SK-N-SH (cell line): ENCODE measurements at regions not wholly inside any gene's neighbourhood (a gene's known extent, or its start where the extent isn't known, plus 50 kb on each side); places are given as distances from the start of the nearest gene placed in this dataset.

Experiments used
- CTCF ChIA-PET: fragments of 300-600, 350-600 bp; formaldehyde crosslinking; extraction: SDS; loops from one replicate; lab custom pipeline; 2021; lab: Yijun Ruan, JAX
- POLR2A ChIA-PET: fragments of 350-600 bp; sonication (Branson Sonifier 250); formaldehyde crosslinking; extraction: SDS; loops from one replicate; lab custom pipeline; 2020; ENCODE audit warnings: antibody characterized with exemption, inconsistent platforms; lab: Yijun Ruan, JAX
- DNase-seq: peaks from one replicate; pipeline ENCODE4 v3.0.0; 2012
- H2AFZ ChIP-seq: fragments of 200-600 bp; sonication (generic); 2 replicates; pipeline ENCODE4 v1.8.1; 2016; ENCODE audit warnings: antibody characterized with exemption, mild to moderate bottlenecking, low read depth
- H3F3A ChIP-seq: fragments of 200-600 bp; sonication (generic); replicated peaks from 2 replicates; pipeline ENCODE3; 2016; ENCODE audit warnings: antibody characterized with exemption, mild to moderate bottlenecking; ENCODE audit not compliant: insufficient read depth
- H3K27ac ChIP-seq, 2 experiments: fragments of 200-500 bp in 1 of 2; fragments of 200-600 bp in 1 of 2; sonication (Bioruptor generic) in 1 of 2; sonication (generic), shearing (Covaris generic) in 1 of 2; 2 replicates each; pipeline versions ENCODE4 v1.5.1 to v1.6.1; 2014 to 2016; ENCODE audit warnings: low read depth in 2 of 2, inconsistent platforms in 1 of 2, low read length in 1 of 2, mild to moderate bottlenecking in 1 of 2, mixed read lengths in 1 of 2
- H3K27me3 ChIP-seq: fragments of 200-600 bp; sonication (generic), shearing (Covaris generic); 2 replicates; pipeline ENCODE4 v1.6.1; 2016; ENCODE audit warnings: mixed run types; ENCODE audit not compliant: insufficient read depth
- H3K36me3 ChIP-seq, 2 experiments: fragments of 200-500 bp in 1 of 2; fragments of 200-600 bp in 1 of 2; sonication (Bioruptor generic) in 1 of 2; sonication (generic) in 1 of 2; replicated peaks in 1 of 2; 2 replicates each; pipeline versions ENCODE3 to v1.5.1; 2014 to 2016; ENCODE audit warnings: low read length in 1 of 2, mild to moderate bottlenecking in 1 of 2; ENCODE audit not compliant: insufficient read depth in 2 of 2, control insufficient read depth in 1 of 2
- H3K4me1 ChIP-seq, 2 experiments: fragments of 200-500 bp in 1 of 2; fragments of 200-600 bp in 1 of 2; sonication (Bioruptor generic) in 1 of 2; sonication (generic), shearing (Covaris generic) in 1 of 2; 2 replicates each; pipeline versions ENCODE4 v1.5.1 to v1.6.1; 2014 to 2016; ENCODE audit warnings: low read depth in 1 of 2, low read length in 1 of 2, mixed run types in 1 of 2; ENCODE audit not compliant: insufficient read depth in 2 of 2, control insufficient read depth in 1 of 2
- H3K4me2 ChIP-seq: fragments of 200-600 bp; sonication (generic), shearing (Covaris generic); 2 replicates; pipeline ENCODE4 v1.6.1; 2017; ENCODE audit warnings: mixed run types
- H3K4me3 ChIP-seq, 2 experiments: fragments of 200-500 bp in 1 of 2; fragments of 200-600 bp in 1 of 2; sonication (Bioruptor generic) in 1 of 2; sonication (generic), shearing (Covaris generic) in 1 of 2; 2 replicates each; pipeline versions ENCODE4 v1.5.1 to v1.8.1; 2014 to 2016; ENCODE audit warnings: low read depth in 2 of 2, inconsistent platforms in 1 of 2, low read length in 1 of 2, mild to moderate bottlenecking in 1 of 2, mixed read lengths in 1 of 2, moderate library complexity in 1 of 2
- H3K79me2 ChIP-seq: fragments of 200-600 bp; sonication (generic); 2 replicates; pipeline ENCODE4 v1.8.1; 2017; ENCODE audit warnings: mild to moderate bottlenecking; ENCODE audit not compliant: insufficient read depth
- H3K9ac ChIP-seq: fragments of 200-600 bp; sonication (generic); 2 replicates; pipeline ENCODE4 v1.6.1; 2017; ENCODE audit warnings: mixed run types
- H3K9me2 ChIP-seq: fragments of 200-600 bp; sonication (generic); 2 replicates; pipeline ENCODE4 v1.6.1; 2017; ENCODE audit warnings: mixed run types
- H3K9me3 ChIP-seq: fragments of 200-600 bp; sonication (generic); 2 replicates; pipeline ENCODE4 v1.6.1; 2017; ENCODE audit warnings: mixed run types, mild to moderate bottlenecking, moderate library complexity
- H4K20me1 ChIP-seq: fragments of 200-600 bp; sonication (generic); 2 replicates; pipeline ENCODE4 v1.6.1; 2017; ENCODE audit warnings: mild to moderate bottlenecking, mixed run types; ENCODE audit not compliant: insufficient read depth
- FOSL2 ChIP-seq: IDR thresholded peaks from 2 replicates; pipeline ENCODE4 v1.4.0; 2012; ENCODE audit warnings: low read depth, mild to moderate bottlenecking, moderate library complexity, borderline replicate concordance
- FOXJ3 ChIP-seq: sonication (generic); formaldehyde crosslinking; IDR thresholded peaks from 2 replicates; pipeline ENCODE4 v1.5.1; 2020; ENCODE audit warnings: mild to moderate bottlenecking, missing genetic modification reagents
- FOXM1 ChIP-seq: IDR thresholded peaks from 2 replicates; pipeline ENCODE4 v1.4.0; 2012; ENCODE audit warnings: low read depth, mild to moderate bottlenecking
- GABPA ChIP-seq: IDR thresholded peaks from 2 replicates; pipeline ENCODE4 v1.4.0; 2012; ENCODE audit warnings: low read depth, mild to moderate bottlenecking
- GATA2 ChIP-seq: sonication (generic); formaldehyde crosslinking; IDR thresholded peaks from 2 replicates; pipeline ENCODE4 v1.5.0; 2020; ENCODE audit warnings: mild to moderate bottlenecking, missing genetic modification reagents
- JUND ChIP-seq: IDR thresholded peaks from 2 replicates; pipeline ENCODE4 v1.4.0; 2012
- MEF2A ChIP-seq: IDR thresholded peaks from 2 replicates; pipeline ENCODE4 v1.4.0; 2012; ENCODE audit warnings: low read depth, borderline replicate concordance
- POLR2AphosphoS5 ChIP-seq: IDR thresholded peaks from 2 replicates; pipeline ENCODE4 v1.6.1; 2012; ENCODE audit warnings: low read depth, low read length
- RCOR1 ChIP-seq: fragments of 150-350 bp; IDR thresholded peaks from 2 replicates; pipeline ENCODE4 v1.6.1; 2017; ENCODE audit warnings: antibody characterized with exemption, low read length
- SIN3A ChIP-seq: IDR thresholded peaks from 2 replicates; pipeline ENCODE4 v1.6.1; 2012; ENCODE audit warnings: low read depth, mild to moderate bottlenecking, low read length, moderate library complexity, borderline replicate concordance
- TCF12 ChIP-seq: IDR thresholded peaks from 2 replicates; pipeline ENCODE4 v1.4.0; 2012
- TEAD4 ChIP-seq: IDR thresholded peaks from 2 replicates; pipeline ENCODE4 v1.4.0; 2012; ENCODE audit warnings: mild to moderate bottlenecking, borderline replicate concordance; ENCODE audit not compliant: insufficient read depth
- WGBS: methylation state at CpG from one replicate; pipeline ENCODE4 v1.1.6; 2017; ENCODE audit warnings: low lambda C conversion rate; 5-methylcytosine and 5-hydroxymethylcytosine counted together
- TF ChIP-seq, protein P1 (sequence below): fragments of 200-600 bp; sonication (generic); IDR thresholded peaks from 2 replicates; pipeline ENCODE4 v1.6.1; 2017; ENCODE audit warnings: antibody characterized with exemption, mild to moderate bottlenecking, moderate library complexity
- TF ChIP-seq, protein P2 (sequence below): IDR thresholded peaks from 2 replicates; pipeline ENCODE4 v1.6.1; 2012; ENCODE audit warnings: mild to moderate bottlenecking, low read depth, low read length, moderate library complexity
- TF ChIP-seq, protein P3 (sequence below): IDR thresholded peaks from 2 replicates; pipeline ENCODE4; 2012
- TF ChIP-seq, protein P4 (sequence below): IDR thresholded peaks from 2 replicates; pipeline ENCODE4 v1.4.0; 2012; ENCODE audit warnings: low read depth, borderline replicate concordance
- TF ChIP-seq, protein P5 (sequence below): fragments of 150-350 bp; IDR thresholded peaks from 2 replicates; pipeline ENCODE4 v1.6.1; 2016; ENCODE audit warnings: mild to moderate bottlenecking, low read depth, low read length

DNA sequence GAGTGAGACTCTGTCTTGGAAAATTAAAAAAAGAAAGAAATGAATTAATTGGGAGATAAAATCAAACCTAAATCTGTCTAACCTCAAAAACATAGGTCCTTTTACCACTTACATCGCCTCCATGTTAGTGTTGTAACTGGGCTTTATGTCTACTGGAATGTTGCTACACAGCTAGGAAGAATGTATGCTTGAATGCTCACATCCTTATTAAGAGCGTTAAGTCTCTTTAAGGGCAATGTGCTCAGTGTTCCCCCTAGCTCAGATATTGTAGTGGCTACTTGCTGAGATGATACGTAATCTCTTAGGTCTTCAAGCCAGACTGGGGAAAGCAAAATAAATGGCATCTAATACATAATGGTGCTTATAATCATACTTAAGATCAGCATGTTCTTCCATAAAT lies 1072.8 kb downstream of the PDHA2 start:
- POLR2A ChIA-PET: no interaction called here

DNA sequence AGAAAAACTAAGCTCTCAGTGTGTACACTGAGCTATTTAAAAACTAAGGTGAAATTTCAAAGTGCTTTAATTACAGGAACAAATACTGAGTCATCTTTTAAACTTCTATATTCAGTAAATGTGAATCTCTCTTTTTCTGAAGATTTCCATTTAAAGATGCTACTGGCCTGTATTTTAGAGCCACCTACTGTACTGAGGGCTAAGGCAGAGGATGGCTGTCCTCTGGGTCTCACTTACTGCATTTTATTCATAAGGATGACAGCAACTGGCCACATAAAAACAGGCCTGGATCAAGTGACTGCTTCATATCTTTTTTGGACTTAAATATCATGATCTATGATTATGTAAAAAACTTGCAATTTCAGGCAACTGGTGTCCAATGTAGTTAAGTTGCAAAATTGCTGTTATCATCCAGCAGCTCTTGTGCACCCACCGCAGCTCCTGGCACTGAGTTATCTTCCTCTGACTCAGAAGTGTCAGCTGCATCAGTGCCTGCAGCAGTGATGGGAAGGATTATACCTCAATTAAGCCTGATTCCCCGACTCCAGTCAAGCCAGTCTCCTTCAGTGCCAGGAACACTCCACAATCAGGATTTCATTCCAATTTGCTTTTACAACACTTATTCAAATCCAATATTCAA lies 1073.7 kb downstream of the PDHA2 start:
- ChIA-PET CTCF (interaction anchor here (0.6 kb wide), 1 partner anchor 1441 kb away, joined by 4 read pairs; no protein-coding TSS in a partner anchor), POLR2A (no interaction called here)
- Histone ChIP-seq H4K20me1 (no peaks in the 10 kb centered on the region), H3K9me3 (no peaks in the 10 kb centered on the region), H2AFZ (no peak overlapping the region), H3K36me3 (no peaks in the 10 kb centered on the region), H3K9ac (no peak overlapping the region), H3K4me2 (no peak overlapping the region), H3K9me2 (no peaks in the 10 kb centered on the region), H3F3A (no peaks in the 10 kb centered on the region), H3K27me3 (no peaks in the 10 kb centered on the region), H3K4me1 (peaks cover 0 to 14% of the 10 kb centered on the region in 2 experiments; a peak in 2 of 4 replicates), H3K27ac (no peak overlapping the region; a peak in 1 of 4 replicates), H3K4me3 (no peak overlapping the region), H3K79me2 (no peaks in the 10 kb centered on the region)
- 5% methylated on average over 2 of the region's 2 CpGs for WGBS
- peak; percentile 45 for DNase-seq
- TF ChIP-seq, protein P1, sequence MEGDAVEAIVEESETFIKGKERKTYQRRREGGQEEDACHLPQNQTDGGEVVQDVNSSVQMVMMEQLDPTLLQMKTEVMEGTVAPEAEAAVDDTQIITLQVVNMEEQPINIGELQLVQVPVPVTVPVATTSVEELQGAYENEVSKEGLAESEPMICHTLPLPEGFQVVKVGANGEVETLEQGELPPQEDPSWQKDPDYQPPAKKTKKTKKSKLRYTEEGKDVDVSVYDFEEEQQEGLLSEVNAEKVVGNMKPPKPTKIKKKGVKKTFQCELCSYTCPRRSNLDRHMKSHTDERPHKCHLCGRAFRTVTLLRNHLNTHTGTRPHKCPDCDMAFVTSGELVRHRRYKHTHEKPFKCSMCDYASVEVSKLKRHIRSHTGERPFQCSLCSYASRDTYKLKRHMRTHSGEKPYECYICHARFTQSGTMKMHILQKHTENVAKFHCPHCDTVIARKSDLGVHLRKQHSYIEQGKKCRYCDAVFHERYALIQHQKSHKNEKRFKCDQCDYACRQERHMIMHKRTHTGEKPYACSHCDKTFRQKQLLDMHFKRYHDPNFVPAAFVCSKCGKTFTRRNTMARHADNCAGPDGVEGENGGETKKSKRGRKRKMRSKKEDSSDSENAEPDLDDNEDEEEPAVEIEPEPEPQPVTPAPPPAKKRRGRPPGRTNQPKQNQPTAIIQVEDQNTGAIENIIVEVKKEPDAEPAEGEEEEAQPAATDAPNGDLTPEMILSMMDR: no peak
- TF ChIP-seq FOSL2 (no peak), TEAD4 (no peak), GATA2 (peak; percentile 99), JUND (no peak), MEF2A (no peak), FOXM1 (no peak), RCOR1 (peak; percentile 96)
- TF ChIP-seq, protein P2, sequence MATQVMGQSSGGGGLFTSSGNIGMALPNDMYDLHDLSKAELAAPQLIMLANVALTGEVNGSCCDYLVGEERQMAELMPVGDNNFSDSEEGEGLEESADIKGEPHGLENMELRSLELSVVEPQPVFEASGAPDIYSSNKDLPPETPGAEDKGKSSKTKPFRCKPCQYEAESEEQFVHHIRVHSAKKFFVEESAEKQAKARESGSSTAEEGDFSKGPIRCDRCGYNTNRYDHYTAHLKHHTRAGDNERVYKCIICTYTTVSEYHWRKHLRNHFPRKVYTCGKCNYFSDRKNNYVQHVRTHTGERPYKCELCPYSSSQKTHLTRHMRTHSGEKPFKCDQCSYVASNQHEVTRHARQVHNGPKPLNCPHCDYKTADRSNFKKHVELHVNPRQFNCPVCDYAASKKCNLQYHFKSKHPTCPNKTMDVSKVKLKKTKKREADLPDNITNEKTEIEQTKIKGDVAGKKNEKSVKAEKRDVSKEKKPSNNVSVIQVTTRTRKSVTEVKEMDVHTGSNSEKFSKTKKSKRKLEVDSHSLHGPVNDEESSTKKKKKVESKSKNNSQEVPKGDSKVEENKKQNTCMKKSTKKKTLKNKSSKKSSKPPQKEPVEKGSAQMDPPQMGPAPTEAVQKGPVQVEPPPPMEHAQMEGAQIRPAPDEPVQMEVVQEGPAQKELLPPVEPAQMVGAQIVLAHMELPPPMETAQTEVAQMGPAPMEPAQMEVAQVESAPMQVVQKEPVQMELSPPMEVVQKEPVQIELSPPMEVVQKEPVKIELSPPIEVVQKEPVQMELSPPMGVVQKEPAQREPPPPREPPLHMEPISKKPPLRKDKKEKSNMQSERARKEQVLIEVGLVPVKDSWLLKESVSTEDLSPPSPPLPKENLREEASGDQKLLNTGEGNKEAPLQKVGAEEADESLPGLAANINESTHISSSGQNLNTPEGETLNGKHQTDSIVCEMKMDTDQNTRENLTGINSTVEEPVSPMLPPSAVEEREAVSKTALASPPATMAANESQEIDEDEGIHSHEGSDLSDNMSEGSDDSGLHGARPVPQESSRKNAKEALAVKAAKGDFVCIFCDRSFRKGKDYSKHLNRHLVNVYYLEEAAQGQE: no peak
- TF ChIP-seq, protein P3, sequence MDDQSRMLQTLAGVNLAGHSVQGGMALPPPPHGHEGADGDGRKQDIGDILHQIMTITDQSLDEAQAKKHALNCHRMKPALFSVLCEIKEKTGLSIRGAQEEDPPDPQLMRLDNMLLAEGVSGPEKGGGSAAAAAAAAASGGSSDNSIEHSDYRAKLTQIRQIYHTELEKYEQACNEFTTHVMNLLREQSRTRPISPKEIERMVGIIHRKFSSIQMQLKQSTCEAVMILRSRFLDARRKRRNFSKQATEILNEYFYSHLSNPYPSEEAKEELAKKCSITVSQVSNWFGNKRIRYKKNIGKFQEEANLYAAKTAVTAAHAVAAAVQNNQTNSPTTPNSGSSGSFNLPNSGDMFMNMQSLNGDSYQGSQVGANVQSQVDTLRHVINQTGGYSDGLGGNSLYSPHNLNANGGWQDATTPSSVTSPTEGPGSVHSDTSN: no peak

More for the DNA sequence above, 1072.8 kb downstream of the PDHA2 start:
- H3F3A ChIP-seq: no peaks in the 10 kb centered on the region
- H3K4me2 ChIP-seq: no peak overlapping the region
- H3K27me3 ChIP-seq: no peaks in the 10 kb centered on the region
- H3K9ac ChIP-seq: no peak overlapping the region
- no peak overlapping the region for H3K4me3 ChIP-seq
- no peak overlapping the region for H3K27ac ChIP-seq
- H3K79me2 ChIP-seq: no peaks in the 10 kb centered on the region
- no peak for TF ChIP-seq POLR2AphosphoS5
- no peak for TF ChIP-seq MEF2A
- TF ChIP-seq JUND: no peak
- TF ChIP-seq TCF12: no peak
- no peak for TF ChIP-seq TEAD4
- TF ChIP-seq SIN3A: no peak
- no peak for TF ChIP-seq GABPA
- TF ChIP-seq, protein P4, sequence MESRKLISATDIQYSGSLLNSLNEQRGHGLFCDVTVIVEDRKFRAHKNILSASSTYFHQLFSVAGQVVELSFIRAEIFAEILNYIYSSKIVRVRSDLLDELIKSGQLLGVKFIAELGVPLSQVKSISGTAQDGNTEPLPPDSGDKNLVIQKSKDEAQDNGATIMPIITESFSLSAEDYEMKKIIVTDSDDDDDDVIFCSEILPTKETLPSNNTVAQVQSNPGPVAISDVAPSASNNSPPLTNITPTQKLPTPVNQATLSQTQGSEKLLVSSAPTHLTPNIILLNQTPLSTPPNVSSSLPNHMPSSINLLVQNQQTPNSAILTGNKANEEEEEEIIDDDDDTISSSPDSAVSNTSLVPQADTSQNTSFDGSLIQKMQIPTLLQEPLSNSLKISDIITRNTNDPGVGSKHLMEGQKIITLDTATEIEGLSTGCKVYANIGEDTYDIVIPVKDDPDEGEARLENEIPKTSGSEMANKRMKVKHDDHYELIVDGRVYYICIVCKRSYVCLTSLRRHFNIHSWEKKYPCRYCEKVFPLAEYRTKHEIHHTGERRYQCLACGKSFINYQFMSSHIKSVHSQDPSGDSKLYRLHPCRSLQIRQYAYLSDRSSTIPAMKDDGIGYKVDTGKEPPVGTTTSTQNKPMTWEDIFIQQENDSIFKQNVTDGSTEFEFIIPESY: no peak
- no peak for TF ChIP-seq FOXJ3 (CRISPR knock-in tag)
- no peak for TF ChIP-seq GATA2
- TF ChIP-seq, protein P5, sequence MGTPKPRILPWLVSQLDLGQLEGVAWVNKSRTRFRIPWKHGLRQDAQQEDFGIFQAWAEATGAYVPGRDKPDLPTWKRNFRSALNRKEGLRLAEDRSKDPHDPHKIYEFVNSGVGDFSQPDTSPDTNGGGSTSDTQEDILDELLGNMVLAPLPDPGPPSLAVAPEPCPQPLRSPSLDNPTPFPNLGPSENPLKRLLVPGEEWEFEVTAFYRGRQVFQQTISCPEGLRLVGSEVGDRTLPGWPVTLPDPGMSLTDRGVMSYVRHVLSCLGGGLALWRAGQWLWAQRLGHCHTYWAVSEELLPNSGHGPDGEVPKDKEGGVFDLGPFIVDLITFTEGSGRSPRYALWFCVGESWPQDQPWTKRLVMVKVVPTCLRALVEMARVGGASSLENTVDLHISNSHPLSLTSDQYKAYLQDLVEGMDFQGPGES: no peak
- no peaks in the 10 kb centered on the region for H3K36me3 ChIP-seq
- no peak overlapping the region for H2AFZ ChIP-seq
- H3K9me3 ChIP-seq: no peaks in the 10 kb centered on the region
- no peaks in the 10 kb centered on the region for H3K9me2 ChIP-seq
- DNase-seq: no peak
- WGBS: 63% methylated on average over 3 of the region's 3 CpGs
- peaks cover 0 to 14% of the 10 kb centered on the region in 2 experiments; a peak in 2 of 4 replicates for H3K4me1 ChIP-seq
- CTCF ChIA-PET: no interaction called here
- no peaks in the 10 kb centered on the region for H4K20me1 ChIP-seq
